HG02798 (cell line): ENCODE measurements at regions not wholly inside any gene's neighbourhood (a gene's known extent, or its start where the extent isn't known, plus 50 kb on each side); places are given as distances from the start of the nearest gene placed in this dataset.
A peak's percentile ranks its signal among the peaks of the same experiment; 100 is the strongest.

Experiments
- ATAC-seq: cut with Tn5 transposase; IDR thresholded peaks from one replicate; pipeline ENCODE4 v1.9.1; 2021; ENCODE audit warnings: mild to moderate bottlenecking; ENCODE audit not compliant: unreplicated experiment, poor library complexity

DNA sequence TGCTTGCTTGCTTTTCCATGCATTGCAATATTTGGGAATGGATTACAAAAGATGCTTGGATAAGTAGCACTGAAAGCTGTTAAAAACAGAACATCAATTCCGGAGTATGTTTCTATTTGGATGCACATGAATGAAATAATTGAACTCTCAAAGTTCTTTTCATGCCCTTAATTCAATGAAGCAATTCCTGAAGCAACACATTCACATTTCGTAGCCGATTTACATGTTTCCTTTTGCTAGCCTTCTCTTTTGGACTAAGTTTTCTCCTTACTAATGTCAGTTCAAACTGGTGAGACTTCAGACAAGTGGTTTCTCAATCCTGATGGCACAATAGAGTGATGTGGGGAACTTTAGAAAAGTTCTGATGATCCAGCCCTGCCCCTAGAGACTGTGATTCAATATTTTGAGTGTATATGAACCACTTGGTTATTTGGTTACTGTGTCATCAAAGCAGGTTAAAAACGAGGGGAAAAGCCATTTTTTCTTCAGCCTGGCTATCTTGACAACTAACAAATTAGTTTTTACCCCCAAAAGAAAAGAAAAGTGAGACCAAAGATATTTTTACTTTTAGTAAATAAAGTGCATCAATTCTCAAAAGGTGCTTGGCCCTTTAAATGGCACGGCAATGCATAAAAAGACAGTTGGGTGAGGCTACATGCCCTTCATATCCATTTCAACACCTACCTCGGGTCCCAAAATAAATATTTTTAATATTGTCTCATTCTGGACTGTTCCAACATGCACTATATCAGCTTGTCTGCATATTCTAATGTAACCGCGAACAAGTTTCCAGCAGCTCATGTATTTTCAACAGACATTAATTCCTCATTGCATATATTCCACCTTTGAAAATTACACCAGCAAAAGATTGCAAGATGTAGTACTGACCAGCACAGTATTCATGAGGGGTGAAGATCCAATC lies 90.1 kb upstream of the RPL34 start:
- no peak for ATAC-seq

DNA sequence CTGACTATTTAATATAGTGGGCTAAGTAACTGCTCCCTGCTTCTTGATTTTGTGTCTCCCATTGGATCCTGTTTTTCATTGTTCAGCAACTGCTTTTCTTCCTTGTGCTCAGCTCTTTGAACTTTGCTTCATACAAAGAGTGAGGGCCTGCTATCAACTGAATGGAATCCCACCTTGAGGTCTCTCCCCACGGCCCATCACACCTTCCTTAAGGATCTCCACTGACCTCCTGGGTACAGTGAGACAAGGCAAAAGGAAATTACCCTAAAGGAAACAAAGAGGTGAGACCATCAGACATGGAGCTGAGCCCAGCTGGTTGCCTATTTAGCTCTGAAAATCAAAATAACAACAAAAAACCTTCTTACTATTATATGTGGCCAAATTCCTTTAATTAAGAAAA lies 91.3 kb upstream of the RPL34 start:
- ATAC-seq: no peak

DNA sequence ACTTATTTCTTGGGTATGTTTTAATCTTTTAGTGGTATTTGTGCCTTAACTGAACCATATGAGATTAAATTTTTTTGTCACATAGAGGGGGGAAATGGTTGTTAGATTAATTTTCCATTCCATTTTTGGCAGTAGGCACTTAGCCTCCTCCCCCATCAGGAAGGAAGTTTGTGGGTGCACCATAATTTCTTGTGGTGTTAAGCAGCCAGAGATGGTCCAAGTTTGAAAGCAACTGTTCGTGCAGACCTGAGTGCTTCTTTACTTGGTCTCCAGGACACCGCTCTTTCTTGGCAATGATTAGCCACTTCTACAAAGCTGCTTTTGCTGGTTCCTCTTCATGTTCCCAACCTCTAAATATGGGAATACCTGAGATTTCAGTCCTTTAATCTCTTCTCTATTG lies 92.7 kb upstream of the RPL34 start:
- no peak for ATAC-seq

DNA sequence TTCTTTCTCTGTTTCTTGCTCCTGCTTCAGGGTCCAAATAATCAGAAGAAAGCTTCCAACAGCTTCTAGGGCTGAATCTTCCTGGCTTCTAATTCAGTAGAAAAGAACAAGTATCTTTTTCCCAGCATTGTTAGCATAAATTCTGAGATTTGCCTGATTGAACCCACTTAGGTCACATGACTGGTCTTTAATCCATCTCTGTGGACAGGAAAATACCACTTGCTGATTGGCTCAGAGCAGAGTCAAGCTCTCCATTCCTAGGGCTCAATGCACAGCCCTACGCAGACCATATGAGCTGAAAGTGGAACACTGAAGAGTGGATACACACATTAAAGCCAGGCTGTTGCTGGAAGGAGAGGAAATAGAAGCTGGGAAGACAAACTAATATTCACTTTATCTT lies 99.6 kb upstream of the RPL34 start:
- no peak for ATAC-seq

DNA sequence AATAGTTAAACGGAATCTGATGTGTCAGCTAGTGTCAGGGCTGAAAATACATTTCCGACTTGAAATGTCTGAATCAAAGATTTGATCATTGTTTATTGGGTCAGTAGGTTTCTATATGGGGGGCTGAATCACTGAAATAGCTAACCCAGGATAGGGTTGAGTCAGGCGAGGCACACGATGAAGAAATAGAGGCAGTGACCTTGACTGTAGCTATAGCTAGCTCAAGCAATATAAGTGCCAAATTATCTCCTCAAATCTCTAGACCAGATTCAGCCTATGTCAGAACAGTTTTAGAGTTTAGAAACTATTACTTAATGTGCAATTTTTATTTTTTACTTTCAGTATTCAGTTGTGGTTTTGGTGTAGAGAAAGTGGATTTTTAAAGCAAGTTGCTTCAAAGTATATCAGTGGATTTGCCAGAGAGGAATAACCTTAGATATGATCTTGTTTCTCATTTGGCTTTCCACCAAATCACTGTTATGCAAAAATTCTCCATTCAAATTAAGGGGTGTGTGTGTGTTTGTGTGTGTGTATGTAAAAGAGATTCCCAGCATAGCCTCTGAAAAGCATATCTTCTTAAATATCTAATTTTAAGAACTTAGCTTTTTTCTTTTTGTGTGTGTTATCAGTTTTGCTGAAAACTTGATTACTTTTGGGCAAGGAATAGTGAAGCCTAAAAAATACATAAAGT lies 100.3 kb upstream of the RPL34 start:
- ATAC-seq: no peak

DNA sequence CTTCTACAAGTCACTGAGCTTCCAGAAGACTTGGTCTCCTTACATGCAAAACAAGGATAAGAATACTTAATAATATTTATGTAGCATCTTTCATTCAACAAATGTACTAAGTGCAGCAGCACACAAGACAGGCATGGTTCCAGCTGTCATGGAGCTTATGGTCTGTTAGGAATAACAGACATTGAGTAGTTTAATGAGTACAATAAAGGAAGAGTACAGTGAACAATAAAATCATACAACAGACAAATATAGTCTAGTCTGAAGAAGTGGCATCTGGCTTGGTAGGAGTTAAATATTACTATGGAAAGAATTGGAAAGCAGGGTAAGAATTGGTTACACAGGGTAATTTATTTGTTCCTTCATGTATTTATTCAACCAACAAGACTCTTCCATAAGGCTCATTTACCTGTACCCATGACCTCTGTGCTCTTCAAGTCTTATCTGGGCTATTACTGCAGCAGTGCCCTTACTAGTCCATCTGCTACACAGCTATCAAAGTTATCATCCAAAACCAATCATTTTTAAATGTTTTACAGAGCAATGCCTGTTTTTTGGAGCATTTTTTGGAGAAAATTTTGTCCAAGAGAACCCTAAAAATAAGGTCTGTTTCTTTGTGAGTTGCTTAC lies 101.1 kb upstream of the RPL34 start:
- ATAC-seq: no peak

DNA sequence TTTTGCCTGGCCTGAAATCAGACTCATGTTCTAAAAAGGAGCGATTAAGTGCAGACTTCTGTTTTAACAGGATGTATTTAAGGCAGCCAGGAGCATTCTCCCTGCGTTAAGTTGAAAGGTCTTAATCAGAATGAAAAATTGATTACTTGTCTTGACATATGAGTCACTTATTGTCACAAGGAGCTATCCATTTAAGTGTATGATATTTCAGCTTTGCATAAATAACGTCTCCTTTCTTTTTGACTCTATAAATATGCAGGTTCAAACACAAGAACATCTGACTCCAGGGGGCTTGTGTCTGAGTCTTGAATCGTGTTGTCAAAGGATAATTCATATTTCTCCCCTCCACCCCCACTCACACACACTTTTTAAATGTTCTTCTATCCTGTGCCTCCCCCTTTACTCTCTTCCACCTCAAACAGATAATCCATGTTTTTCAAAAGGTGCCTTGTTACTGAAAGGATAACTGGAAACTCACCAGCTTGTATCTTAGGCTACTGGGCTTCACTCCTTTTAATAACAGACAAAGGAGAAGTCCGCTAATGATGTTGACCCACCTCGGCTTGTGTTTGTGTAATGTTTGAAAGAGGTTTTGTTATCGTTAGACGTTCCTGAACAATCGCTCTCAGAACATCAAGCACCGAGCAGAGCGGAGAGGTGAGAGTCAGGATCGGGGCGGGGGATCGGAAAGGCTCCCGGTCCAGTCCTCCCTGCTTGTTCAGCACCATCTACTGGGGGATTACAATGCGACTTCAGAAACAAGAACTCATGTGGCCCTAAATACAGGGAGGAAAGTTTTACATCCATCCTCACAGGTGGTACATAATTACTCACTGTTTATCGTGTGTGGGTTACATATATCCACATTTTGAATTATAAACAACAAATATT lies 107.5 kb upstream of the RPL34 start:
- ATAC-seq: peak; percentile 63

DNA sequence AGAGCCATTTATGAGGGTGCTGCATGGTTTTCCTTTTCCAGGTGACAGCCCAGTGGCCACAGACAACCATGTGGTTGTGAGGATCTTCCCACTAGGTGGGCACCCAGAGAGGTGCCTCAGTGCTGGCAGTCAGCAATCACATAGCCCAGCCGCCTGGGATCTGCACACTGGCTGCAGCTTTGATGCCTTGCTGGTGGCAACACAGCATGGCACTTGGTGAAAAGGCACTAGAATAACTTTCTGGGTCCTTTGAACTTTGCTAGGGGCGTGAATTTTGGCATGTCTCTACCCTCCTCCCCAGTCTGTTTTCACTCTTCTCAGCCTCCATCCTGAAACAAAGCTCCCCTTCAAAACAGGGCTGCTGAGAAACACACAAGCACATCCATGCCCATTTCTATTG lies 108.8 kb upstream of the RPL34 start:
- no peak for ATAC-seq

DNA sequence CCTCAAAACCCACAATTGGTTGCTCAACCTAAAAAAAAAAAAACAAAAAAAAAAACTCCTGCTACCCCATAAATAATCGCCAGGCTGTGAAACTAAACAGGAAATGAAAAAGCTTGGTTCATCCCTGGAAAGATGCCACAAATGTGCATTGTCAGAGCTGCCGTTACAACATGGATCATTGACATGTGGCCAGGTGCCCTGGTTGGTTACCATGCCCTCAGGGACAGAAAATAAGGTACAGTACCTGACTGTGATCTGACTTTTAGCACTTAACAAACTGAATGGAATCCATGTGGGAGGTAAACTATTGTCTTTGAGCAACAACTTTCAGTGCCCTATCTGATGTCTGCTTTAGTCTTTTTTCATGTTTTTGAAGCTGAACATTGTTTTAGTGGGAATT lies 118.0 kb upstream of the RPL34 start:
- no peak for ATAC-seq

DNA sequence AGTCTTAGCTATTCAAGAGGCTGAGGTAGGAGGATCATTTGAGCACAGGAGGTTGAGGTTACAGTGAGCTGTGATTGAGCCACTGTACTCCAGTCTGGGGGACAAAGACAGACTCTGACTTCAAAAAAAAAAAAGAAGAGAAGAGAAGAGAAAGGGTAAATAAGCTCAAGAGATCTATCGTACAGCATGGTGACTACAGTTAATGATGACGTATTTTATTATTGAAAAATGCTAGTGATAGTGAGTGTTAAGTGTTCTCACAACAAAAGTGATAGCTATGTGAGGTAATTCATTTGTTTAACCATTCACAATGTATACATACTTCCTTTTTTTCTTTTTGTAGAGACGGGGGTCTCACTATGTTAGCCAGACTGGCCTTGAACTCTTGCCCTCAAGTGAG lies 121.5 kb upstream of the RPL34 start:
- no peak for ATAC-seq

DNA sequence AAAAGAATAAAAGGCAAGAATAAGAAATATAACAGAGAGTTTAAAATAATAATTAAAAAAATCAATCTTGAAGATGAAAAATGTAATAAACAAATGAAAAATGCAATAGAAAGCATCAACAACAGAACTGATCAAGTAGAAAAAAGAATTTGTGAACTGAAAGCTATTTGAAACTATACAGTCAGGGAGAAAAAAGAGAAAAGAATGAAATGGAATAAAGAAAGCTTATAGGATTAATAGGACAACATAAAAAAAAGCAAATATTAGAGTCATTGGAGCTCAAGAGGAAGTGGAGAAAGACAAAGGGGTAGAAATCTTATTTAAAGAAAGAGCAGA lies 126.8 kb upstream of the RPL34 start:
- ATAC-seq: no peak

DNA sequence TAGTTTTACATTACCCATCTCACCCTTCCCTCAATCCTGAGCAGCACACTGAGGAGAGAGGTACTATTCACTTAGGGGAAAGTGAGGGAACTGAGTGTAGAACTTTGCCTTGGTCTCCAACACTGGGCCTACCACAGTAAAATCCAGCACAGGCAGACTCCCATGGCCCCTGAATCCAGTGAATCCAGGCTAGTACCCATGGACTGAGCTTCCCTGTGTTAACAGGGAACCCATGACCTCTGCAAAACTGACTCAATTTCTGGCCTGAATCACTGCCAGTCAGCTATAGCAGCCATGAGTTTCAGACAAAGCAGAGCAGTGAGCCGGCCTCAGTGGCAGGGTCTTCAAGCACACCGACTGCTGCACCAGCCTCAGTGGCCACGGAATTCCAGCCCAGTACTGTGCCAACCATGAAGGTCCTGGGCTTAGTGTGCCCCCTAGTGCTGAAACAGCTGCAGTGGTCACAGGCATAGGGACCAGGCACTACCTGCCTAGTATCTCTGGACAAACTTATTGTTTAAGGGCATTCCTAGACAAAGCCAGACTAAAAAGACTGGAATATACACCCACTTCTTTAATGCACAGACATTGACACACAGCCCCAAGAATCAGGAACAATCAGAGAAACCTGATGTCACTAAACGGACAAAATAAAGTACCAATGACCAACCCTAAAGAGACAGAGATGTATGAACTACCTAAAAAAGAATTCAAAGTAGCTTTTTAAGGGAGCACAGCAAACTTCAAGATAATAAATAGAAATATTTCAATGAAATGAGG lies 127.4 kb upstream of the RPL34 start:
- peak; percentile 68 for ATAC-seq

DNA sequence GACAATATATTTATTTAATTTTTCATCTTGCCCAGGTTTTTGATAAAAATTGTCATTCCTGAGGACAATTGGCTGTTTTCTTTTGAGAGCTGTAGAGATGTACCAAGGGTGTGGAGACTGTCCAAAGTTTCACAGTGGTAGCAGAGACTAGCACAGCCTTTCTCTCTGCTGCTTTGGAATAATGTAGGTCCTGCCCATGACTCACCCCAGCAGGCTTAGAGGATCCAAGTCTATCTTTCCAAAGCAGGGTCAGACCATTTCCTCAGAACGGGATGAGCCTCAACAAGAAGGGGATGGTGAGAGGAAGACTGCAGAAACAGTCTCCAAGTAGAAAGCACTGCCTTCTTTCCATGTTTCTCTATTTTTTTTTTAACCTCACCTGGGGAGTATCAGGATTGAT lies 131.5 kb upstream of the RPL34 start:
- no peak for ATAC-seq

DNA sequence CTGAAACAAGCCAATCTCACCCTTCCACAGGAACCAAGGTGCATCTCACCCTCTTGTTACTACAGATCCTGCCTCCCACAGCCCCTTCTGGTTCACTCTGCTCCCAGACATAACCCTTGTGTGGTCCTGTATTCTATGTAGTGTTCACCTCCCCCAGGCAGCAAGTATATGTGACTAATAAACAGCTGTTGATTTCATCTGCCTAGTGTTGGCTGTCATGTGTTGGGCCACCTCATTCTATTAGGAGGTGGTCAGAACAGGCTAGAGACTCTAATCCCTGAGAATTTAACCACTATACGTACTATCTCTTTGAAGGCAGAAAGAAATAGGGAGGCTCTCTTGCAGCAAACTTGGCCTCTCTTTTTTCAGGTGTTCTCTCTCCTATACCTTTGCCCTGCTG lies 134.3 kb upstream of the RPL34 start:
- no peak for ATAC-seq

DNA sequence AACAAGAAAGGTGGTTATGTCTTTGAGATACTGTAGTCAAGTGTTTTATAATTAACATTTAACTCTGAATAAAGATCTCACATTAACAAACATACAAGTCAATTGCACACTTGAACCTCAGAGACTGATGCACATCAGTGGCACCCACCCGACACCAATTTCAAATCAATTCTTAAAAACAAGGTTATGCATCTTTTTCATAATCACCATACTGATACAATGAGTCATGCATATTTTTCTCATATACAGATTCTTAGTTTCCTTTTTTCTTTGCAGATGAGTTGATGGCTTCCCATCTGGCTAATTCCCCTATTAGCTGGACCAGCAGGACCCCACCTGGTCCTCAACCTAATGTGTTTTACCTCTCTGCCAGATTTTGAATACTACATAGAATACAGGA lies 136.2 kb upstream of the RPL34 start:
- no peak for ATAC-seq

DNA sequence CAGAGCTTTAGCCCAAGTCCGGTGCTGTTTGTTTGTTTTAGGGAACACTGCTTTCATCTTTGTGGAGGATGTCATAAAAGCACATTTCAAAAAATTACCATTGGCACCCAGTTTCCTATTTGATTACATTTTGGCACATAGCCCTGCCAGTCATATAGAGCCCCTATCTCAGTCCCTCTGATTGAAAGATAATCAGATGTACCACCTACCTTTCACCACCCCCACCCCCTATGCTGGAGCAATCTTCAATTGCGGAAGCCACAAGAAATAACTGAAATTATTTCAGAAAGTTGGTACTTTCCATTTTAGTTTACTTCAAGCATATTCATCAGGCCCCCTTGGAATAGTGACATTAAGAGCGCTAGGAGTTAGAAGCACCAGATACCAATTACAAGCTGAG lies 136.7 kb upstream of the RPL34 start:
- ATAC-seq: no peak

DNA sequence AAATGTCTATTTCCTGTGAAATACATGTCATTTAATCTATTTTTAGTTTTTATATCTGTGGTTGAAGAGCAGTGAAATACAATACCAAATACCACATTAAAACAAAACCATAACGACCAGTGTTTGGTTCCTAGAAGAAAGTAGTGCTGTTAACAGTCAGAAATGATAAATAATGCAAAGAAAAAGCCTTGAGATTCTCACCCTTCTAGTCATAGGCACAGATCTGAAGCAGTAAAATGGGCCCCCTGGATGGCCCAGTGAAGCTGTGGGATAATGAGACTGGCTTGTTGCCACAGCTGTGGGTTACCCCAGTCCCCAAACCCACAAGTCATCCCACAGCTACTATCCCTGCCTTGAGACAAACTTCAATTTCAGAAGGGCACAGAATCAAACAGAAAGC lies 137.3 kb upstream of the RPL34 start:
- peak; percentile 50 for ATAC-seq

DNA sequence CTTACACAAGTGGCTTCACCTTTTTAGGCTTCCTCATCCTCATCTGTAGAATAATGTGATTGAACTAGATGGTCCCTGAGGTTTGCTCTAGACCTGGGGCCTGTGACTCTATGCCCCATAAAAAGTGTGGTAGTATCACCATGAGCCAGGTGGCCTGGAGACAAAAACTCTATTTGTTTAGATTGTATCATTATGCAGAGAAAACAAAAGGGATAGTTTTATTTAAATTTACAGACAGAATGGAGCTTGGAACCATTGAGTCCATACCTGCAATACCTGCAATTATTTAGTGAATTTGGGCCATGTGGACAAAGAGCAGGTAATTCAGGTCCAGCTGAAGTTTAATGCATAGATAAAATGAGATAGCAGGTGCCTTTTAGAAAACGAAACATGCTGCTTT lies 139.5 kb upstream of the RPL34 start:
- no peak for ATAC-seq

DNA sequence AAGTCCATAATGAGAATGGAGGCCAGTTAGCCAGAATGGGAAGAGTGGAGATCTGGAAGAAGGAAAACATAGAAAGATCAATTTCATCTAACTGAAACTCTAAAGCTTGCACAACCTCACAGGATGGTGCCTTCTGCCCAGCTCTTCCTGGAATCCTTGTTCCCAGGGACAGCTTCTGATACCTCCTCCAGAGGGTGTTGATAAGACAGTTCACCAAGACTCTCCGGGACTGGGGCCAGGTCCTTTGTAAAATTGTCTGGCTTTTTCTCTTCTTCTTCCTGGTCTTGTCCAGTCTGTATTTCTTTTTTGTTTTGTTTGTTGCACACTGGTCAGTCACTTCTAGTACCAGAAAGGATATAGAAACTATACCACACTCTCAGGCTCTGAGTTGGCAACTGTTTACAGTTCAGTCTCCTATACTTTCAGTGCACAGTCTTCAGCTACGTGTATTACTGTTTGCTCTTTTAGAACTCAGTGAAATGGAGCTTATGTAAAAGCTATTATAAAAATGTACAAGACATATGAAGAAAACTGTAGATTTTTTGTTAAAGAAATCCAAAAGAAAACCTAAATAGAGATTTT lies 142.8 kb upstream of the RPL34 start:
- ATAC-seq: no peak
